ACC112 (cell line): ENCODE measurements at regions not wholly inside any gene's neighbourhood (a gene's known extent, or its start where the extent isn't known, plus 50 kb on each side); places are given as distances from the start of the nearest gene placed in this dataset.
A peak's percentile ranks its signal among the peaks of the same experiment; 100 is the strongest.

Source experiments
- H2AFZ ChIP-seq: fragments of 200-600 bp; sonication (generic); one replicate; pipeline ENCODE4 v1.6.0; 2017; ENCODE audit warnings: antibody characterized with exemption, low read length; ENCODE audit not compliant: unreplicated experiment
- H3K27ac ChIP-seq: fragments of 200-600 bp; sonication (generic); 2 replicates; pipeline ENCODE4 v1.5.1; 2014; ENCODE audit warnings: low read depth, mild to moderate bottlenecking, antibody characterized with exemption, low read length, moderate library complexity
- H3K27me3 ChIP-seq: fragments of 200-600 bp; sonication (generic); 2 replicates; pipeline ENCODE4 v1.6.1; 2014; ENCODE audit warnings: mild to moderate bottlenecking, antibody characterized with exemption, low read length, moderate library complexity, mixed read lengths; ENCODE audit not compliant: insufficient read depth
- H3K36me3 ChIP-seq: fragments of 200-600 bp; sonication (generic); 2 replicates; pipeline ENCODE4 v1.6.1; 2016; ENCODE audit warnings: mild to moderate bottlenecking, antibody characterized with exemption, low read length, moderate library complexity, mixed read lengths; ENCODE audit not compliant: insufficient read depth
- H3K4me1 ChIP-seq: fragments of 200-600 bp; sonication (generic); one replicate; pipeline ENCODE4 v1.6.1; 2016; ENCODE audit warnings: low read length, mixed read lengths; ENCODE audit not compliant: insufficient read depth, unreplicated experiment, control insufficient read depth
- H3K4me3 ChIP-seq: fragments of 200-600 bp; sonication (generic); 2 replicates; pipeline ENCODE4 v1.5.1; 2014; ENCODE audit warnings: mild to moderate bottlenecking, low read depth, low read length
- H3K79me2 ChIP-seq: fragments of 200-600 bp; sonication (generic); one replicate; pipeline ENCODE4 v1.6.0; 2016; ENCODE audit warnings: low read length; ENCODE audit not compliant: control insufficient read depth, unreplicated experiment, insufficient read depth

- H3K4me1 ChIP-seq = peaks cover 3% of the 10 kb centered on the region
- no peaks in the 10 kb centered on the region for H3K36me3 ChIP-seq
These were observed 207.7 kb downstream of the PLOD2 start for GRCh38 chr3:145953316-145953715.

GRCh38 chr3:145959457-145960088, 201.4 kb downstream of the PLOD2 start:
- H3K4me1 ChIP-seq = peaks cover 14% of the 10 kb centered on the region
- no peaks in the 10 kb centered on the region for H3K36me3 ChIP-seq
- no peak overlapping the region for H3K27ac ChIP-seq
- no peaks in the 10 kb centered on the region for H3K27me3 ChIP-seq
- no peaks in the 10 kb centered on the region for H3K79me2 ChIP-seq
- peak overlapping the region; percentile 67 for H3K4me3 ChIP-seq
- peak overlapping the region; percentile 91 for H2AFZ ChIP-seq

More at GRCh38 chr3:145953316-145953715, 207.7 kb downstream of the PLOD2 start:
- Histone ChIP-seq H2AFZ (no peak overlapping the region), H3K27me3 (no peaks in the 10 kb centered on the region), H3K79me2 (no peaks in the 10 kb centered on the region), H3K4me3 (no peak overlapping the region), H3K27ac (no peak overlapping the region)

GRCh38 chr3:145963111-145963510, 197.9 kb downstream of the PLOD2 start:
- no peak overlapping the region for H3K4me3 ChIP-seq
- no peaks in the 10 kb centered on the region for H3K36me3 ChIP-seq
- no peak overlapping the region for H2AFZ ChIP-seq
- H3K27ac ChIP-seq = no peak overlapping the region
- no peaks in the 10 kb centered on the region for H3K79me2 ChIP-seq
- peaks cover 23% of the 10 kb centered on the region for H3K4me1 ChIP-seq
- no peaks in the 10 kb centered on the region for H3K27me3 ChIP-seq

- Histone ChIP-seq H3K27ac (no peak overlapping the region), H3K4me3 (no peak overlapping the region), H3K27me3 (no peaks in the 10 kb centered on the region), H3K79me2 (no peaks in the 10 kb centered on the region), H3K36me3 (no peaks in the 10 kb centered on the region), H3K4me1 (peaks cover 21% of the 10 kb centered on the region), H2AFZ (no peak overlapping the region)
These were observed 193.9 kb downstream of the PLOD2 start for GRCh38 chr3:145967043-145967442.

- H3K4me1 ChIP-seq = peaks cover 21% of the 10 kb centered on the region
- H2AFZ ChIP-seq = no peak overlapping the region
- H3K27ac ChIP-seq = no peak overlapping the region
- no peaks in the 10 kb centered on the region for H3K36me3 ChIP-seq
- H3K27me3 ChIP-seq = no peaks in the 10 kb centered on the region
- H3K79me2 ChIP-seq = no peaks in the 10 kb centered on the region
- H3K4me3 ChIP-seq = no peak overlapping the region
These were observed 189.8 kb downstream of the PLOD2 start for GRCh38 chr3:145971186-145971585.

- peaks cover 15% of the 10 kb centered on the region for H3K4me1 ChIP-seq
- no peak overlapping the region for H3K4me3 ChIP-seq
- no peaks in the 10 kb centered on the region for H3K79me2 ChIP-seq
- no peaks in the 10 kb centered on the region for H3K36me3 ChIP-seq
- no peak overlapping the region for H3K27ac ChIP-seq
- no peak overlapping the region for H2AFZ ChIP-seq
- no peaks in the 10 kb centered on the region for H3K27me3 ChIP-seq
These were observed 188.1 kb downstream of the PLOD2 start for GRCh38 chr3:145972851-145973250.

- no peak overlapping the region for H3K27ac ChIP-seq
- no peaks in the 10 kb centered on the region for H3K4me1 ChIP-seq
- H2AFZ ChIP-seq = no peak overlapping the region
- H3K4me3 ChIP-seq = no peak overlapping the region
- H3K79me2 ChIP-seq = no peaks in the 10 kb centered on the region
- H3K27me3 ChIP-seq = no peaks in the 10 kb centered on the region
- H3K36me3 ChIP-seq = peaks cover 3% of the 10 kb centered on the region; the same call in 1 of the 2 replicates
These were observed 179.9 kb downstream of the PLOD2 start for GRCh38 chr3:145981056-145981455.

- H3K4me3 ChIP-seq = no peak overlapping the region
- no peaks in the 10 kb centered on the region for H3K4me1 ChIP-seq
- no peak overlapping the region for H2AFZ ChIP-seq
These were observed 177.9 kb downstream of the PLOD2 start for GRCh38 chr3:145983101-145983500.

More at GRCh38 chr3:145983101-145983500, 177.9 kb downstream of the PLOD2 start:
- Histone ChIP-seq H3K36me3 (peaks cover 3% of the 10 kb centered on the region; the same call in 1 of the 2 replicates), H3K27ac (no peak overlapping the region), H3K27me3 (no peaks in the 10 kb centered on the region), H3K79me2 (no peaks in the 10 kb centered on the region)
